ENCODE measurements at regions not wholly inside any gene's neighbourhood (a gene's known extent, or its start where the extent isn't known, plus 50 kb on each side); places are given as distances from the start of the nearest gene placed in this dataset.

DNA sequence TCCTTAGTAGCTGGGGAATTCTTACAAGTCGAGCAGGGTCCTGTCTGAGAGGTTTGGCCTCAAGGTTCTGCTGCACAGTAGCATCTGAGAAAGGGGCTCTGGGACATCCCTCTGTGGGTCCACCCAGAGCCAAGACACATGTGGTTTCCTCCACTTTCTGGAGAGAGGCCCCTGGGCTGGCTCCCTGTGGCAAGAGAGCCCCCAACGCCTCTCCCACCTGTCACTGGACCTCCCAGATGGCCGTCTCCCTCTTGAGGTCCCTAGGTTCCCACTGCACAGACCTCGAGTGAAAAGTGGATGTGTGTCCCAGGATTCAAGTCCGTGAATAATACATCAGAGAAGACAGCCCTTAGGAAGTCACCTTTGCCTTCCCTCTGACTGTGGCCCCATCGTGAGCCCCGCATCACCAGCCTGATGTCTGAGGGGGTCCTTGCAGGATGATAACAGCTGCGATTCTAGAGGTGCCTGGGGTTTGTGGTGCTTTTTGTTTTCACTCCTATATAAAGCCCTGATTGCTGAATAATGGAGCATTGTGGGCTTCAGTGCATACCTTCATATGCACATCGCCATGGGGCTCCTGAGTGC lies 319.0 kb downstream of the GLRX3 start:
- TF ChIP-seq FOXM1 (IDR thresholded peaks at IDR 0.05; ENCODE audit: borderline replicate concordance) (no peak), FOXK2 (IDR thresholded peaks at IDR 0.05) (no peak), ARNT (IDR thresholded peaks at IDR 0.05) (no peak), SP1 (IDR thresholded peaks at IDR 0.05) (no peak), PKNOX1 (IDR thresholded peaks at IDR 0.05) (no peak), NFRKB (IDR thresholded peaks at IDR 0.05) (no peak), SUZ12 (IDR thresholded peaks at IDR 0.05) (no peak), L3MBTL2 (conservative IDR thresholded peaks at IDR 0.05) (no peak), ZNF384 (IDR thresholded peaks at IDR 0.05) (no peak)

Measured in HEK293T (cell line).